GM21723 (cell line): ENCODE measurements at regions not wholly inside any gene's neighbourhood (a gene's known extent, or its start where the extent isn't known, plus 50 kb on each side); places are given as distances from the start of the nearest gene placed in this dataset.
"Not testable (repeated sequence)": the region's sequence is repeated elsewhere in the genome, so short reads cannot be mapped to it uniquely, and the experiment has no call there.

Source experiments
- ATAC-seq: cut with Tn5 transposase; IDR thresholded peaks from one replicate; pipeline ENCODE4 v1.9.1; 2021; ENCODE audit warnings: mild to moderate bottlenecking, moderate library complexity; ENCODE audit not compliant: unreplicated experiment

DNA sequence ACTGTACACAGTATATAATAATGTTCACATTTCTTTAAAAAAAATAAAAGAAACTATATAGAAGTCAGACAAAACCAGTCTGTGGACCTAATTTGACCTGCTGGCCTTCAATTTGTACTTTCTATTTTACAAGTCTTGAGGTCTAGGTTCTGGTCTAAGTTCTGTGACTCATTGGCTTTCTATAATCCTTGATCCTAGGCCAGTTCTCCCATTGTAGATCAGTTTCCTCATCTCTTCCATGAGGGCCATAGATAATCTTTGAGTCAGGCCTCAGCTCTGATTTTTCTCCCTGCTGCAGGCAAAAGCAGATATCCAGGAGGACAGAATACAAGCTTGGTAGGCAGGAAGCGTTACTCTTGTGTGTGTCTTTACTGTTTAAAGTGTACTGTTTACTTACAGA is 603.7 kb upstream of the CAMK1G start:
- ATAC-seq = no peak

GRCh38 chr1:208980605-208981004 is 602.9 kb upstream of the CAMK1G start:
- ATAC-seq = no peak

GRCh38 chr1:208985231-208985630 is 598.3 kb upstream of the CAMK1G start:
- no peak for ATAC-seq

DNA sequence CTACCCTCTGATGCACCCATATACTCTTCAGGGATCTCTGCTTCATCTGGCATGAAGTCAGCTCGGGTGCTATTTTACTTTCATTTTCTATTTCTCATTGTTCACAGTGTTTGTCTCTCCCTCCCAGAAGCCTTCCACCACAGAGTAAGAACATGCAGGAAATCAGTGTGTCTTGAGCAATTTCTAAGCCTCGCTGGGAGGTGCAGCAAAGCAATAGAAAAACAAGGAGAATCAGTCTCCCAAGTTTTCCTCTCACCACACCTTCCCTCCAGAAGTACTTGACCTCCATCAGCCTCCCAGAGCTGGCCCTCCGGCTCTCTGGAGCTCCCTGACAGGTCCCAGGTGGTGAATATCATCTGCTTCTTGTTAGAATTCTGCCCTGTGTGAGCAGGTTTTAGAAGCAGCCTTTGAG is 594.7 kb upstream of the CAMK1G start:
- peak; percentile 99 for ATAC-seq

DNA sequence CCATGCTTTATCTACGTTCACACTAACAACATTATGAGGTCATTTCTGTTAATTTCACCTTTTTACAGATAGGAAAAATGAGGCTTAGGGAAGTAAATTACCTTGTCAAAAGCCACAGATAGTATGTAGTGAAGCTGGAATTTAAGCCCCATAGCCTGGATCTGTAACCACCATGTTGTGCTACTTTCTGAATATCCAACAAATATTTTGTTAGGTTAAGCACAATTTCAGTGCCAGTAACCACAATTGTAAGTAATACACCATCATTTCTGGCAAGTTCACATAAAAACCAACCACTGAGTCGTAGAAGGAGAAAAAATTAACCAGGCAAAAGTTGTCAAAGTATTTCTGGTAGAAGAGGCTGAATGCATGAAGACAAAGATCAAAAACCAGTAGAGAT is 593.1 kb upstream of the CAMK1G start:
- no peak for ATAC-seq

DNA sequence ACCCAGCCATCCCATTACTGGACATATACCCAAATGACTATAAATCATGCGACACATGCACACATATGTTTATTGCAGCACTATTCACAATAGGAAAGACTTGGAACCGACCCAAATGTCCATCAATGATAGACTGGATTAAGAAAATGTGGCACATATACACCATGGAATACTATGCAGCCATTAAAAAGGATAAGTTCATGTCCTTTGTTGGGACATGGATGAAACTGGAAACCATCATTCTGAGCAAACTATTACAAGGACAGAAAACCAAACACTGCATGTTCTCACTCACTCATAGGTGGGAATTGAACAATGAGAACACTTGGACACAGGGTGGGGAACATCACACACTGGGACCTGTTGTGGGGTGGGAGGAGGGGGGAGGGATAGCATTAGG is 586.5 kb upstream of the CAMK1G start:
- ATAC-seq = not testable (repeated sequence)

GRCh38 chr1:208997726-208998312 is 585.7 kb upstream of the CAMK1G start:
- ATAC-seq = no peak

DNA sequence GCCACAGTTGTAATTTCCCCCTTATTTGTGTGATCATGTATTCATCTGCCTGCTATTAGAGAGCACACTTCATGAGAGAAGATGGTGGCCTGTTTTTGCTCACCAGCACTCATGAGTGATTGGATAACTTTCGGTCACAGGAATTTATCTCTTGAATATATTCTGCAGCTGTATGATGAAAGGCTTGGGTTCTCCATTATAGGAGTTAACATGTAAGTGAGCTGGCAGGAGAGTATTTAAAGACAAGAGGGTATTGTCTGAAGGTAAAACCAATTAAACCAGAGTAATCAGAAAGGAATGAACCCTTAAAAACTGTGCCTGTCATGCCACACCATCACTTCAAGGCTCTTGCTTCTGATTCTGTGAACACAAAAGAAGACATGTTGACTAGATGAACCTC is 574.9 kb upstream of the CAMK1G start:
- ATAC-seq = no peak

- ATAC-seq = no peak
These were observed 572.9 kb upstream of the CAMK1G start for GRCh38 chr1:209010475-209011230.

DNA sequence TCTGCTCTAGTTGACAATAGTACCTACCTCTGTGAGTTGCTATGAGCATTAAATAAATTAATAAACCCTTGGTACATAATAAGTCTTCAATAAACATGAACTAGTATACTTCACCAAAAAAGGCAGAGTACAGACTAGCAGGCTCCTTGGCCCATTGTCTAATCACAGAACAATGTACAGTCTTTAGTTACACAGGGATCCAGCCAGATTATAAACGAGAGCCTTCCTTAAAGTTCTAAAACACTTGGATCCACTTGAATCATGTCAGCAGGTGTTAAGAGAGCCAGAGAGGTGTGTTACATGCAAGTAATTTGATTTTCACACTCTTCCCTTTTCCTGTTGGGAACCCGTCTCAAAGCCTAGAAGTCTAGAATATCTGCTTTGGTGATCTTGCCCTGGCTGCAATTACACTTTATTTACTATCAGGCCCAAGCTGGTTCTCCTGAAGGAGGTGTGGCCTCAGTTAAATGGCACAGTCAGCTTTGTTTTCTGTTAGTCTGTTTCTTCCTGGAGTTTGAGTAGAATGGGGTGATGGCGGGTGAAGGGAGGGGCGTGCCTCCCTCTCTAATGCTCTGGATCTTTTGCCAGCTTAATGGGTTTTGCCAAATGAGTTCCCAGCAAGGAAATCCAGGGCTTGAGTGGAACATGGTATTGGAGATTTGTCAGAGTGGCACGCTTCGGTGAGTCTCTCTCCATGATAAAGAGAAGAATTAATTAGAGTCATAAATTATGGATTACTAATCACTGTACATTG is 570.9 kb upstream of the CAMK1G start:
- no peak for ATAC-seq

- ATAC-seq = no peak
These were observed 568.4 kb upstream of the CAMK1G start for GRCh38 chr1:209015092-209015491.

DNA sequence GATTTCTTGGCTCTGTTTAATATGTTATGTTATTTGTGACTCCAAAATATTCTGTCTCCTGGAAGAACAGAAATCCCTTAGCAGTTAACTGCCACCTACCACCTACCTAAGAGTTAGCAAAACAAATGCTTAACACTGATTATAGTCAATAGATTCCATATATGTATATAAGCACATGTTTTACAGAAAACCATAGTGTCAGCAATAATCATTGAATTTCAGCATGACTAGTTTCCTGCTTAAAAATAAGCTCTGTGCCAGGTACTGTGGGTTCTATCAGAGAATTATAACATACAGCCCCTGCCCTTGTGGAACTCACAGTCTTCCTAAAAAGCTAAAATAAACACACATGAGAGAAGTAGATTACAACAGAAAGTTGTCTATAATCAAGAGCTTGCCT is 561.9 kb upstream of the CAMK1G start:
- no peak for ATAC-seq

DNA sequence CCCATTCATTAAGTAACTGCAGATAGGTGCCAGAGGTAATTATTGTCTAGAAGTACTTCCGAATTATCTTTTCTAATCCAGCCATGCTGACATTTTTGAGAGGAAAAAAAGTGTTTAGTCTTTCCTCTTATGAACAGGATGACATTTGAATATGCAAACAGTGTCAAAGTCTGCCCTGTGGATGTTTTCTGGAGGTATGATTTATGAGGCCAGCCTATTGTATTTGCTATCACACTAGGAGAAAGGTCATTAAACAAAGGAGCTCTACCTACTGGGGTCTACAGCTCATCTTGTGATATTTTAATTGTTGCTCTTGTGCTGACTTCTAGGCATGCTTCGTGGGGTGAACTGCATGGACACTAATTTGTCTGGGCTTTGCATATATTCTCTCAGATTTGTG is 559.7 kb upstream of the CAMK1G start:
- no peak for ATAC-seq

DNA sequence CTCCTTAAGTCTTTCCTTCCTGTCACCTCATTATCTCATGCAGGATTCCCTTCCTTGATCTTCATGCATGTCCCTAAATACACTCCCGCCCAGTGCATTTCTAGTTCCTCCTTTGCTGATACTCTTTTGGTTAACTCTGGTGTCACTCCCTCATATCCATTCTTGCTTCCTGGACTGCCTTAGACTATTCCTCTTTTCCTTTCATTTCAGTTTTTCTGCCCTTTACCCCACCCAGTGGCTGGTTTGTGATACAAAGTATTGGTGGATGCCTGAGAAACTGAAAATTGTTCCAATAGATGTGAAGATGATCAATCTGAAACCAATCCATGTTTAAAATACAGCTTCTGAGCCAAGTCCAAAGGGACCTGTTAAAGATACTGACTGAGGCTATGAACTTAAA is 553.8 kb upstream of the CAMK1G start:
- no peak for ATAC-seq

DNA sequence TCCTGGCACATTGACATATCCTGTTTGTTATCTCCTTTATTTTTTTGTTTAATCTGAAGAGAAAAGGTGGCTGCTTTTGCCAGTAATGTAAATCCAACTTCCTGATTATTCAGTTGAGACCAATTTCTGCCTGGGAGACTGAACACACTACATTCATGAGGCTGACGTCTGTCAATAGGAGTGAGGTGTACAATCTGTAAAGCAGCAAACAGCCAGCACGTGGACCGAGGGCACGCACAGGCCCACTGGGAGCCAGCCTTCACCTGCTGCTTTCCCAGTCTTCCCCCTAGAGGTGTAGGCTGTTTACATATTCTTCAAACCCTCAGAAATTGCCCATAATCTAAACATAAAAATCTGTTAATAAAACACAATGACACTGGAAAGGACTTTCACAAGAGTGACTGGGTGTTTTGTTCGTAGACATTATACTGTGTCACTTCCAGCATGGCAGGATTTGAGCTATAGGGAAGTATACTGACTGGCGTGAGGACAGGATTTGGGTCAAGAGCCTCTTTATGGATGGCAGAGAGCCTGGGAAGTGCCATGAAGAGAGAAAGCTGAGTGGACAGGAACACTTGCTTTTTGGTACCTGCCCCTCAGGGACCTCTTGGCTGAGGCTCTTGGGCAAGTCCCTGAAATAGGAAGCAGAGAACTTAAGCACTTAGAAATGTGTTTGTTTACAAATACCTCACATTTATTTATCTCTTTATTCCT is 552.9 kb upstream of the CAMK1G start:
- ATAC-seq = no peak

- ATAC-seq = no peak
These were observed 546.5 kb upstream of the CAMK1G start for GRCh38 chr1:209037064-209037463.

DNA sequence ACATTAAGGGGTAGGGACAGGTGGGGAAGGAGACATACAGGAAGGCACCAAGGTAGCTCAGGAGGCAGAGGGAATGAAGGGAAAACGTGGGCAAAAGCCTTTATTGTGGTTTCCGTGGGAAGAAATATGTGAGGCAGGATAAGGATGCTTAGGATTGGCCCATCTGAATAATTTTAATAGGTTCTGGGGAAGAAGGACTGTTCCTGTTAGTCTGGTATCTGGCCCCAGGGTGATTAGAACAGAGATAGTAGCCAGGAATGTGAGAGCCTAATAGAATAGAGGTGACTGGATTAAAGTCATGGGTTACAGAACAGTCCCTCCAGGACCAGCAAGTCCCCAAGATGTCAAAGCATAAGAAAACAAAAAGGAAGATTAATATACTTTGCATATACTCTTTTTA is 545.2 kb upstream of the CAMK1G start:
- ATAC-seq = no peak

- no peak for ATAC-seq
These were observed 544.8 kb upstream of the CAMK1G start for GRCh38 chr1:209038735-209039134.

DNA sequence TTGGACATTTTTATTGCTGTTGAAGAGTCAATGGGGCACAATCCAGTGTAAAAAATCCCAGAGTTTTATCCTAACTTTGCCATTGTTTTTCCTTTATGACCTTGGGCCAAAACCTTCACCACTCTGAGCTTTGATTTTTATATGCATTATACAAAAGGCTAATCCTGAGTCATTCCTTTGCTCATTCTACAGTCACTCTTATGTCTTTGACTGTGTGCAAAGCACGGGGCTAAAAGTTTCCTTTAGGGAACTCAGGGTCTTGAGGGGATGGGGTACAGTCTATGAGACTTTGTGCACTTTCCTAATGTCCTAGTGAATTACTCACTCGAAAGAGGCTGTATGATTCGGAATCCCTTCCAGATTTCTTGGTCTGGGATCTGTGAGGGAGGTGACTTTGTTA is 543.2 kb upstream of the CAMK1G start:
- ATAC-seq = no peak

DNA sequence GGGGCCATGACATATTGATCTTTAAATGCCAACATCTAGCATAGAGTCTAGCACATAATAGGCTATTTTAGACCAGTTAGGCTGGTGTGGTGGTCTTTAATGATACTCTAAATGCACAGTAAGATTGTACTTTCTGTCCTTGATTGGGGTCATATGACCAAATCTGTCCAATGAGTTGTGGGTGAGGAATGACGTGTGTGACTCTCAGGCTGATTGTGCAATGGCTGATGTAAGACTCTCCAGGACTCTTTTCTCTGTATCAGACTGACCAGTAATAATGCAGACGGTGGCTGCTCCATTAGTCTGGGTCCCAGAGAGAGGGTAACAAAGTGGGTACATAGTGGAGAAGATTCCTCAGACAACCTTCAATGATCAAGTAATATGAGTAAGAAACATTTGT is 541.6 kb upstream of the CAMK1G start:
- ATAC-seq = no peak

DNA sequence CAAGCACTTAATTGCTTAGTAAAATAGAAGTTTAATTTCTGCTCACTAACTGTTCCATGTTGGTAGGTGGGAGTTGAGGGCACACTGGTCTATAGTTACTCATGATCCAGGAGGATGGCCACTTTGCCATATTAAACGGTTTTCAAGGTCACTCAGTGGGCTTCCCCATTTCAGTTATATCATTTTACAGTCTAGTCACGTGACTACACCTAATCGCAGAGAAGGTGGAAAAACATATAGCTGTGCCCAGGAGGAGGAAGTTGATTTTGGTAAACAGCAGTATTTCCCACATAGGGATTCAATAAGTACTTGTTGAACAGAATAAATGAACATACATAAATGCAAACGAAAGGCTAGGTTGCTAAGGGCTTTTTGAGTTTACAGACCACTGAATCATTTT is 541.1 kb upstream of the CAMK1G start:
- no peak for ATAC-seq
